Amniotic stem cell (primary cell): ENCODE measurements at regions not wholly inside any gene's neighbourhood (a gene's known extent, or its start where the extent isn't known, plus 50 kb on each side); places are given as distances from the start of the nearest gene placed in this dataset.

ENCODE experiments used
- DNase-seq: peaks from one replicate; lab custom pipeline; 2025; lab: John Stamatoyannopoulos, UW

DNA sequence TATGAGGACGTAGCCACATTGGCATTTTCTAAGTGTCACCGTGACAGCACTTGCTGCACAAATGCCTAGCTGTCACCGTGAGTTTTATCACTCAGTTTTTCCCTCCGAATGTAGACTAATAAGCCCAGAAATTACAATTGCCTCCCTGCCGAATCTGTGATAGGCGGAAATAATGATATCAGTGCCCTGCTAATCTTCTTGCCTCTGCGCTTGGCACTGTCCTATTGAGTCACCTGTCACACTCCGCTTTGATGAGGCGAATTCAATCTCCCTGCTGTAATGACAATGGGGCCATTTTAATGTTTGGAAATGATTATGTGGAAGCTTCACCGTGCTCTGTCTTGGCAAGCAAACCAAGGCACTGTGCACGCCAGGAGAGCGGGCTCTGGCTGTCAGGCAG is 112.8 kb downstream of the LINC00237 start:
- DNase-seq: no peak

GRCh38 chr20:20992686-20993360 is 113.3 kb downstream of the LINC00237 start:
- DNase-seq: no peak

- no peak for DNase-seq
Measured at GRCh38 chr20:20992277-20992676, 113.9 kb downstream of the LINC00237 start.

GRCh38 chr20:20989081-20989480 is 117.1 kb downstream of the LINC00237 start:
- DNase-seq: no peak

- no peak for DNase-seq
Measured at GRCh38 chr20:20979934-20980333, 126.2 kb downstream of the LINC00237 start.

DNA sequence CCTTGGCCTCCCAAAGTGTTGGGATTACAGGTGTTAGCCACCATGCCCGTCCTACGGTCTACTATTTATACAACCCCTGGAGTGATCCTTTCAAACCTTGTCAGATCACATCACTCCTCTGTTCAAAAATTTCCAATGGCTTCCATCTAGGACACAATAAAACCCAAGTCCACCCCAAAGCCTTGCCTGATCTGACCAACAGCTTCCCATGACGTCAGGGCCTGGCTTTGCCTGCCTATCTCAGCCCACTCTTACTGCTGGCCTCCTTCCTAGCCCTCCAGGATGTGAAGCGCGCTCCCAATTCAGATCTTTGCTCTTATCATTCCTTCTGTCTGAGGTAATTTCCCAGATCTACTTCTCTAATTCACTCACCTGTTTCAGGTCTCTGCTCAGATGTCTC is 128.4 kb downstream of the LINC00237 start:
- no peak for DNase-seq

DNA sequence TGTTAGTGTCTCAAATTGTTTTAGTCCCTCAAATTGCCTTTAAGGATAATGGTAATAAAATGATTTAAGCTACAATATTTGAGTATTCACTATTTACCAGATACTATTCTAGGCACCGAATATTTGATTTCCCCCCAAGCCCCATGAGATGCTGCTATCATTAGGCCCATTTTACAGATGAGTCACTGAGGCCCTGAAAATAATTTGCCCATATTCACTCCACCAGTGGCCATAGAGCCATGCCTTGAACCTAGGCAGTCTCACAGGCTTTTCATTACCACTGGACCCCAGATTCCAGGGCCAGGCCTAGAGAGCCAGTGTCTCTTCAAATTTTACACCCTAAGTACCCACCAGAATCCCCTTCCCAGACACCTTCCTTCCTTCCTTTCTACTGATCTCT is 133.7 kb downstream of the LINC00237 start:
- no peak for DNase-seq

DNA sequence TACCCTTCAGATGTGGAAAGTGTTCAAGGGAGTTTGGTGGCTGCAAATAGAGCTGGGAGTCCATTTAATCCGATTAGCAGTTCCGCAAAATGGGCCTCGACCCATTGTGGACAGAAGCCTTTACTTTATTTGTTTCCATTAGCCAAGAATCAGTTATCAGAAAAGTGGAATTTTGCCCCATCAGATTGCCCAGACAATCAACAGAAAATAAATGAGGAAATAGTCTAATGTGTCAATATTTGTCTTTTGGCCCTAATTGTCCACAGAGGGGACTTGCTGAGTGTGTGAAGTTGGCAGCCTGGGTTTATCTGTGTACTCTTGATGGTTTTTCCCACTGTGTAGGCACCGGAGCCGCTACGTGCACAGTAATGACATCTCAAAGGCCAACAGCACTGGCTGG is 134.3 kb downstream of the LINC00237 start:
- DNase-seq: no peak

DNA sequence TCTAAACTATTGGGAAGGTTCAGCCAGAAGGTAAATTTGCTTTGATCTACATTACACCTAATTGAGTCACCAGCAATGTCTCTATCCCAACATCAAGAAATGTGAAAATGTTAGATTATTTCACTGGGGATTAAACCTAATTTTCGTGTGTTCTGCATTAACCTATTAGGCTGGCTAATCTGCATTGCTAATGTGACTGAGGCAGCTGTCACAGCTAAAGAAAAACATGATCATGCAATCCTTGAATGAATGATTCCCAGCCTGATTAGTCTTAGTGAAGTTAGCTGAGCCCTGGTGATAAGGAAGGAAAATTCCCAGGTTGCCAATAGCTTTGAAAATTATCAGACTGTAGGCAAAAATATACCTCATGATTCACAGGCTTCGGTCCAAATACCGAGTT is 135.3 kb downstream of the LINC00237 start:
- DNase-seq: no peak

DNA sequence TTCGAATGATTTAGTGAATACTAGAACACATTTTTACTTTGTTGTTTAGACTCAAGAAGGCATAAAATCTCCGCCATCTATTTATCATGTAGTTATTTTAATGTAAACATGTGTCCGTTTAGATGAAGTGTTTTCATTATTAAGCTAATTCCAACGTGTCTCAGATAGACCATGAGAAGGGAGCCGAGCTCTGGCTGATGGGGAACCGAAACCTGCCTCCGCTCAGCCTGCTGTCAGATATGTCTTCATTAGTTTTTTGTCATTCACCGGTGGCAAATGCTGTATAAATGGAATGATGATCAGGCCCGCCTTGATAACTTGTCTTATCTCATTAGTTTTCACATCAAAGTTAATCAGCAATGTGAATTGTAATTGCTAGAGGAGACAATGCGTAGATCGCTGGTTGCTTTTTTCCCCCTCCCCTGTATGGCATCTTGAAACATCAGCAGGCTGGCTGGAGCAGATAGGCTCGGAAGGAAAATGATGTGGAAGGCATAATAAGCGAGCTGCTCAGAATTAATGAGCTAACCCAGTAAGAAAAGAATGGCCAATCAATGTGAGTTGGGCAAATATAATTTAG is 136.4 kb downstream of the LINC00237 start:
- no peak for DNase-seq

- DNase-seq: no peak
Measured at GRCh38 chr20:20967564-20968184, 138.5 kb downstream of the LINC00237 start.

- no peak for DNase-seq
Measured at GRCh38 chr20:20966171-20966570, 140.0 kb downstream of the LINC00237 start.

DNA sequence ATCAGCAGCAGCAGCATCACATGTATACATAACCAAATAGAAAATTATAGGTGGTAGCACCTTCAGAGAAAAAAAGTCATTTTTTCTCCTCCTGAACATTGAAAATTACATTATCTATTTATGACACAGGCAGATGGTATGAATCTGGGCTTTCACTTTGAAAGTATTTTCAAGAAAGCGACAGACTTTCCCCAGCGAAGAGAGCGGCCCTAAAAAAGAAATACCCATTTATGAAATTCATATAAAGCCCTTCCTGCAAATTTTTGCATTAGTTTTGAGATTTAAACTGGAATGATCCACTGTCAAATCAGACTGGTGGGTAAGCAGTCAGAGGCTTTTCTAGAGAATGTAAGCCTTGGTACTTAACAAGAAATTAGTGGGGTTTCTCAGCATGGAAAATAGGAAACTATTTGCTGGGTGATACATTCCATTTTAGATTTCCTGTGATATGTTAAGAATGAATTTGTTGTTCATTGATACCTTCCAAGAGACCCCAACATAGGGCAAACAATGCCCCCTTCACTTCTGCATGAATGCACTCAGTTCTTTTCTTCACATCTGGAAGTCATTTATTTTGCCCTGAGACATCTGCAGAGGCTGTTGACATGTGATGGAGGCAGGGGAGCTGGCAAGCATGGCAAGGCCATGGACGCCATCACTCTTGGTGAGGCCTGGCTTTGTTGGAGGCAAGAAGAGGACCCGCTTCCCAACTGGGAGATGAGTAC is 147.0 kb downstream of the LINC00237 start:
- DNase-seq: no peak

- no peak for DNase-seq
Measured at GRCh38 chr20:20956513-20956931, 149.6 kb downstream of the LINC00237 start.

GRCh38 chr20:20955892-20956291 is 150.3 kb downstream of the LINC00237 start:
- no peak for DNase-seq

DNA sequence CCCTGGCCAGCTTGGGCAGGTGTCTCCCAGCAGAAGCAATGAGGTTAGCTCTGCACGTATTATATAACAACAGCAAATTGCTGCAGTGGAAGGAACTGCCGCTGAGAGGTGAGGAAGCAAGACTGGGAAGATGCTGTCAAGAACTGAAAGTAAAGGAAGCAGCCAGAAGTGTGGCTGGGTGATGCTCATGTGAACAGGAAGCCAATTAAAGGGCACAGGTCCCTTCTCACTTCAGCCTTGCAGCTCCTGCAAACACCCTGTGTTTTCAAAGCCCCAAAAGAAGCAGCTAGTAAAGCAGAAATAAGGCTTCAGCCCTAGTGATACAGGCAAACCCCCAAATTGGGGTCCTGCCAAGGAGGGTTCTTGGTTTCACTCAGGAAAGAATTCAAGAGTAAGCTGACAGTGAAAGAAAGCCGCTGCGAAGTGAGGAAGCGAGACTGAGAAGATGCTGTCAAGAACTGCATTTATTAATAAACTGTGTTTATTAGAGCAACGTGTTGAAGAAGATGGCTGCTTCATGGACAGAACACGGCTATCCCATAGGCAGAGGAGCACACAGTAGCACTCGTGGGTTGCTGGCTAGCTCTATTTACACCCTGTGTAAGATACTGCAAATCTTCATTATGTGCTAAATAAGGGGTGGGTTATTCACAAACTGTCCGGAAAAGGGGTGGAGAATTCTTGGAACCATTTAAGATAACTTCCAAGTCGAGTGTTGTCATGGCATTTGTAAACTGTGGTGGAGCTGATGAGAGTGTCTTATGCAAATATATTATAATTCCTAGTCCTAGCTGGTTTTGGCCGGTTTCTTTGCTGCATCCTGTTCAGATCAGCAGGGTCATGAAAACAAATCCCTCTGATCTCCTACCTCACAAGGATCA is 152.2 kb downstream of the LINC00237 start:
- DNase-seq: no peak

DNA sequence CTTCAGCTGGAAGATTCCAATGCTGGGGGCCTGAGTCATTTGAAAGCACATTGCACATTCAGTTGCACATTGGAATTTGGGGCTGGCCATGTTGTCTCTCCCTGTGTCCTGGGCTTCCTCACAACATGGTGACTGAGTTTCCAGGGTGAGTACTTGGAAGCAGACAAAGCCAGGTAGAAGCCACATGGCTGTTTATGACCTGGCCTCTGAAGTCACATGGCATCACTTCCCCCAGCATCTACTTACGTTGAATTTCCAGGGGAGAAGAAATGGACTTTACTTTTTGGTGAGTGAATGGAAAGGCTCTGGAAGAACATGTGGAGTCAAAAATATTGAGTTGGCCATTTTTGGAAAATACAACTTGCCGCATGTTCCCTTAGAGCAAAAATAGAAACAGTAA is 155.5 kb downstream of the LINC00237 start:
- no peak for DNase-seq

DNA sequence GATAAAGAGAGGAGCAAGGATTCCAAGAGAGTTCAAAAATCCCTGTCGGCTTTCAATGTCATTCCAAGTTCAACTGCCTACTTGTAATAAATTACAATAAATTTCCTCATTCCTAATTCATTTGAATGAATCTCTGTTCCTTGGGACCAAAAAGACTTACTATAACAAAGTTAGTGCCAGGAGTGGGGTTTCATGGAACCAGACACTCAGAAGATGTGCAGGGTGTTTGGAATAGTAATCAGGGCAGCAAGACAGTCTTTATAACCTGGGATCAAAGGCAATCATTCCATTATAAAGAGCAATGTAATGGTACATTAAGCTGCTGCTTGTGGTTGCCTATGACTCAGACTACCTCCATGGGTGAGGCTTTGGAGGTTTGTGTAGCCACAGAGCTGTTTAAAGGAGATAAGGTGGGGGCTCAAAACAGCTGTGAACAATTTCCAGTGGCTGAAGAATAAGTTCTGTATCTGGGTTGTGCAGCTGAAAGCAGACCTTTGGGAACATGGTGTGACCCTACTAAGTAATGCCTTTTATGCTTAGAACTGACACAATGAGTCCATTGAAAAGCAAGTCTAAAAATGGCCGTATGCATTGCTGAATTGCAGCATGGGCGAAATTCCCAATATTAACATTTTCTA is 159.9 kb downstream of the LINC00237 start:
- no peak for DNase-seq

GRCh38 chr20:20941468-20941889 is 164.7 kb downstream of the LINC00237 start:
- DNase-seq: no peak

GRCh38 chr20:20939006-20939405 is 167.2 kb downstream of the LINC00237 start:
- DNase-seq: no peak

GRCh38 chr20:20938599-20938998 is 167.6 kb downstream of the LINC00237 start:
- no peak for DNase-seq
